Medulla oblongata (tissue), 1 donor: ENCODE measurements at regions not wholly inside any gene's neighbourhood (a gene's known extent, or its start where the extent isn't known, plus 50 kb on each side); places are given as distances from the start of the nearest gene placed in this dataset.

Experiments used
- DNase-seq: peaks from one replicate; pipeline ENCODE4 v3.0.0-alpha.2; 2015; ENCODE audit errors: extremely low spot score

DNA sequence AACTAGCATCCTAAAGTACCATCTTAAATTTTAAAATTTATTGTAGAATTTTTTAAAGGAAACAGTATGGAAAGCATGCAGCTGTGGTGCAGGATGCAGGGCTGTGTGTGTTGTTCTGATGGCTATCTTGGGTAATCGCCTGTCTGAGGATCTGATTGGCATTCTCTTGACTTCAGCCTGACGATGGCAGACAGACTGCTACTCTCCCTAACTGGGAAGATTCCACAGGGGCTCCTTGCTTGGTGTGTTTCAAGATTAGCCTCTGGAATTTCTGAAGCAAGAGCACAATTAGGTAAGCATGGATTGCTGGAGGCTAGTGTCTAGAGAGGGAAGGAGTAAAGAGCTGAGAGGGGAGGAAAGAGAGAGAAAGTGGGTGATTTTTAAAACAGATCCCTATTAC is 696.8 kb upstream of the LRFN5 start:
- DNase-seq = no peak

DNA sequence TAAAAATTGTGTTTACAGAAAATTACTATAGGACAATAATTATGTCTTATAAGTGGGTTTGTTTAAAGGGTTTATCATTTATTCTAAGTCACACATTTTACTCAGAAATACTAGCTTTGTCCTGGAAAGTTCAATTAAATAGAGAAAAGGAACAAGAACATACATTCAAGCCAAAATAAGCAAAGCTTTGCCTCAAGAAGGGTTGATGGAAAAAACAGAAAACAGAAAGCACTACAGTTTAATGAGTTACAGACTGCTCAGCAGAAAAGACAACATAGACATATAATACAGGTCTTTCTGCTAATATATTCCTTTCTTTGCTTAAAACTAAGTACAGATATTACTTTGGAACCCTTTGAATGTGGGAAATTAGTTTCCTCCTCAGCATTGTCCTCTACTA is 703.0 kb upstream of the LRFN5 start:
- no peak for DNase-seq

DNA sequence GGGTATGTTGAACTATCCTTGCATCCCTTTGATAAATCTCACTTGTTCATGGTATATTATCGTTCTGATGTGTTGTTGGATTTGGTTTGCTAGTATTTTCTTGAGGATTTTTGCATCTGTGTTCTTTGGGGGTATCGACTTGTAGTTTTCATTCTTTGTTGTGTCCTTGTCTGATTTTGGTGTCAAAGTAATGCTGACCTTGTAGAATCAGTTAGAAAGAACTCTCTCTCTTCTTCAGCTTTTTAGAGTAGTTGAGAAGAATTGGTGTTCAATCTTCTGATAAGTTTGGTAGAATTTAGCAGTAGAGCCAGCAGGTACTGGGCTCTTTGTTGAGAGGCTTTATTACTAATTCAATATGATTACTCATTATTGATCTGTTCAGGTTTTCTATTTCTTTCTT is 707.2 kb upstream of the LRFN5 start:
- DNase-seq = no peak

DNA sequence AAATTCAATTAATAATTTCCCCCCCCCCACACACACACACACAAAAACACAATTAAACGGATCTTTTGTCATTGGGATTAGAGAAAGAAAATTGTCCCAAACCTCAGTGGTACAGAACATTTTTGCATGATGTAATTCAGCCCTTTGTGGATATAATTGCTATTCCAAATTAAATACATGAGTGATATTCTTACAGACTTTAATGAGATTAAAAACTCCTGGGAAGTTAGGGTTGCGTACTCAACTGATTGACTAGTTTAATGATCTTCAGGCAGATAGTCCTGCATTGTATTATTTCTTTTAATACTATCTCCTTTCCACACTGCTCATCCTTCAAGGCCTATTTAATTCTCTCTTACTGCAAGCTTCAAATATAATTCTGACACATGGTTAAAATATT is 711.8 kb upstream of the LRFN5 start:
- DNase-seq = no peak

DNA sequence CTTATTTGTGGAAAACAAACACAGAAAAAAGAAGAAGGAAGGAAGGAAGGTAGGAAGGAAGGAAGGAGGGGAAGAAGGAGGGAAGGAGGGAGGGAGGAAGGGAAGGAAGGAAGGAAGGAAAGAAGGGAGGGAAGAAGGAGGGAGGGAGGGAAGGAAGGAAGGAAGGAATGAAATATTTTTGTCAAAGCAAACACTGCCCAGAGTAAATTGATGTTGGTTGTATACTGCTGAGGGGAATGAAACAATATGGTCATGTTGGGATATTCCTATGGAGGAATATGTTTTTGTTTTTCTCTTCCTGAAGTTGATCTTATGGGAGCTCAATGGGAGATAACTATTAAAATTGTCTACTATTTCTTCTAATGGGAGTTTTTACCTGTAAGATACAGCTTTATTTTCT is 717.5 kb upstream of the LRFN5 start:
- no peak for DNase-seq

DNA sequence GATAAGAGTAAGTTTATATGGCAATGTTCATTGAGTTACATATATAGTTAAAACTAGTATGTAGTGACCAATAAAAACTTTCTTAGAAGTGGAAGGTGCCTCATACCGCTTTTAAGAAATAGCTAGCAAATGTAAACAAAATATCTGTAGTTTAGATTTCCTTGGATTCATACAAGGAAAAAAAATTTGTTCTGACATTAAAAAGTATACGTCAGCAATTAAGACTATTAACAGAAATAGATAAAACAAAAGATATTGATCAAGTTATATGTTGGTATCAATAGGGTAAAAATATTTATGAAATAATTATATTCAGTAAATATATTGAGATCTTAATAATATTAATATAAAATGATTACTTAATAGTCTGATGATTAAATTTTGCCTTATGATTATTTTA is 718.8 kb upstream of the LRFN5 start:
- DNase-seq = no peak

DNA sequence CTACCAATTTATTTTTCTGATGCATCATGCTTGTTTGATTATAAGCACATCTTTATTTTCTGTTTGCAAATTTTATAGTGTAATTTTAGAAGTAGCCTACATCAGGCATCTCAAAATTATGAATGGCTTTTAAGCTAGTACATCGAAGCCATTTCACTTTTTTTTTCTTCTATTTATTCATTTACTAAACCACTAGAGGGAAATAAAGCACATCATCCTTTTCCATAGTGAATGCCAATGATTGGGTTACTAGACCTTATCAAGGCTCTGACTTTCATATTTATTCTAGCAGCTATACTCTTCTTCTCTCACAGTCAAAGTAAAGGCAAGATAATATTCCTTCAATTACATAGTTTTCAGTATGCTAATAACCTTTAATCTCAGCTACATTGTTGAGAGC is 736.4 kb upstream of the LRFN5 start:
- no peak for DNase-seq

DNA sequence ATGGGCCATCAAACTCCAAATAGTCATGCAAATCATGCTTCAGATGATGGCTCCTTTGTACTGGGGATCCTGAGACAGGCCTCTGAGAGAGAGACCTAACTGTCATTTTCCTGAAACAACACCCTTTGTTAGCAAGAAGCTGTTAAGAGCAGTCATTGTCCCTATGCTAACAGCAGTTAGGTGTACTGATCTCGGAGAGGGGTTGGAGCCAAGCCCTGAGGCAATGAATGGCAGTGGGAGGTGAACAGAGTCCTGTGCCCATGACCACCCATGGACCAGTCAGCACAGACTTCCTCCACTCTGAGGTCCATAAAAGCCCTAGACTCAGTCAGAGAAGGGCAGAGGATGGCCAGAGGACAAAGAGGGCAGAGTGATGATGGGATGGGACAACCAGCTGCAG is 747.6 kb upstream of the LRFN5 start:
- no peak for DNase-seq

DNA sequence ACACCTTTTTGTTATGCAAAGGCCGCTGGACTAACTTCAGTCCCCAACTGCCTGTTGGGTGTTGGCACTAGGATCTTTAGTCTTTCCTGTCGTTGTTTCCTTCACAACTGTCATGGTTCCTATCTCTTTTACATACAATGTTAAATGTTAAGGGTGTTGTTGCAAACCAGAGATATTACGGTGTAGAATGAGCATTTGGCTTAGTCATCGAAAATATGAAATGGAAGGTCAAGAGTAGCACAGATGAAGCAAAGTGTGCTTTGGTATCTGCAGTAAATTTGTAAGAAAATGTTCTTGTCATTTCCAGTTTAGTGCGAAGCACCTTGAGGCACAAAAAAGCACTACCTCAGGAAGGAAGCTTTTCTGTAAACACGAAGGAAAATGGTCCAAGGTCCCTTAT is 751.3 kb upstream of the LRFN5 start:
- DNase-seq = no peak

DNA sequence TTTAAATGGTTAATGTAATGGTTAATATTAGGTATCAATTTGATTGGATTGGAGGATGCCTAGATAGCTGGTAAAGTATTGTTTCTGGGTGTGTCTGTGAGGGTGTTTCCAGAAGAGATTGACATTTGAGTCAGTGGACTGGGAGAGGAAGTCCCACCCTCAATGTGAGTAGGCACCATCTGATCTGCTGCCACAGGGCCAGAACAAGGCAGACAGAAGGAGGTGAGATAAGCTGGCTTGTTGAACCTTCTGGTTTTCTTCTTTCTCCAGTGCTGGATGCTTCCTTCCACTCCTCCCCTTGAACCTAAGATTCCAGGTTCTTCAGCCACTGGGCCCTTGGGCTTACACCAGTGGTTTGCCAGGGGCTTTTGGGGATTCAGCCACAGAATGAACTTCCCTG is 756.5 kb upstream of the LRFN5 start:
- no peak for DNase-seq

DNA sequence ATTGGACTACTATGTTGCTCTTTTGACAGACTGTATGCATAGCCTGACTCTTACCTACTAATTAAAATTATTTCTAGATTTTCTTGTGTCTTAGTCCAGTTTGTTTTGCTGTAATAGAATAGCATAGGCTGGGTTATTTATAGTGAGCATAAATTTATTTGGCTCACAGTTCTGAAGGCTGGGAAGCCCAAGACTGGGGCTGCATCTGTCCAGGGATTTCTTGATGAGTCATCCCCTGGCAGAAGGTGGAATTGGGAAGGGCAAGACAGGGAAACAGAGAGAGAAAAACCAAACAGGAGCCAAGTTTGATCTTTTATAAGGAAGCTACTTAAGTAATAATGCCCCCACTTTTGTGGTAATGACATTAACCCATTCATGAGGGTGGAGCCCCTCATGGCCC is 759.2 kb upstream of the LRFN5 start:
- DNase-seq = no peak

DNA sequence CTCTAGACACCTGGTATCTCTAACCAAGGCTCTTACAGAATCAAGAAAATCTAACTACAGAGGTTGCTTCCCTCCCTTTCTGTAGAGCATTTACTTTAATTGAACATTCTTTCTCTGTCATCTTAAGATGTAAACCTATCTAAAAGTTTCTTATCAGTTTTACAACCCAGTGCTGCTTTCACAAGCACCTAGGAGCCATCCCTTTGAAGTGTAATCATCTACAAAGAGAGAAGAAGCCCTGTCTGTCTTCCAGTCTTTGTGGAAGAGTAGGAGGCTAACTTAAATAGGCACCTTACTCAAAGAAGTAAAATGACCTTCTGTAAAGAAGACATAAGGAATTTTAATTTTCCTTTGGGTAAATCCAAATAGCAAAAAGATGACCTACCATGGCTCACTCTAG is 763.9 kb upstream of the LRFN5 start:
- no peak for DNase-seq

DNA sequence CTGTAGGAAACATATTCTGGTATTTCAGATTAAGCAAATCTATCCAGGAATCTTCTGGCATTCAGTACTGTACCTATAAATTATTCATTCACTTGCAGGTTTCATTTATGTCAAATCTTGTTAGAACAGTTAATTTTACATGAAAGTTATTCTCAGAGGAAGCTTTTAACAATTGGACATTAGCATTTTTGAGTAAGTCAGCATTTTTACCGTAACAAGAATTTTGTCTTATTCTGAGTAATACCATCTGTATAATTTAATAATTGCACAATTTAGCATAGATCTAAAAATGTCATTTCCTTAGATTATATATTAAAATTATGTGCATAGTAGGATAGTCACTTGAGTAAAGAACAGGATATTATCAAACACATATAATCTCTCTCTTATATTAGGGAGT is 764.8 kb upstream of the LRFN5 start:
- DNase-seq = no peak

DNA sequence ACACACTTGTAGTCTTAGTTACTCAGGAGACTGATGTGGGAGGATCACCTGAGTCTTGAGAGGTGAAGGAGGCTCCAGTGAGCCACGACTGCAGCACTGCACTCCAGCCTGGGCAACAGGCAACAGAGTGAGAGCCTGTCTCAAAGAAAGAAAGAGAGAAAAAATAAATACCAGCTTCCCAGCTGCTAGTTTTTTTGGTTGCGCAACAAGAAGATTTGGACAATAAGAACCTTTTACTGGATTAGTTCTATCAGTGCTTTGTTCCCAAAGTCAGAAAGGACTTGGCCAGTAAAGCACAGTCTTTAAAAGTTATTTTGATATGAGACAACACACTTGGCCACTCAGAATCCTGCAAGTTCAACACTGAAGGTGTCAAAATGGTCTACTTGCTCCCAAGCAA is 768.1 kb upstream of the LRFN5 start:
- DNase-seq = no peak

DNA sequence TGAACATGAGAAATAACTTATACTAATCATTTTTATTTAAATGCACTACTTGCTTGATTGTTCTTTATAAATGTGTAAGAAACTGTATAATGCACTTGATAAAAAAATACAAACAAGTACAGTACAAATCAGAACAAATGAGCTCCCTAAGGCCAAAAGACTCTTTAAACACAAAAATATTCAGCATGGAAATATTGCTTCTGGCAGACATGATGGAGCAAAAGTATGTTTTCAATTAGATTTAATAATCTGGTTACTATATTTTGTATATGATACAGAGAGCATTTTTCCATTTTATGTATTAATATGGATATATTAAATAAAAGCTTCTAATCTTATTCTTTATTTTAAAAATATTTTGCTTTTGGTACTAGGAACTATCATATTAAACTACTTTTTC is 800.2 kb upstream of the LRFN5 start:
- no peak for DNase-seq

DNA sequence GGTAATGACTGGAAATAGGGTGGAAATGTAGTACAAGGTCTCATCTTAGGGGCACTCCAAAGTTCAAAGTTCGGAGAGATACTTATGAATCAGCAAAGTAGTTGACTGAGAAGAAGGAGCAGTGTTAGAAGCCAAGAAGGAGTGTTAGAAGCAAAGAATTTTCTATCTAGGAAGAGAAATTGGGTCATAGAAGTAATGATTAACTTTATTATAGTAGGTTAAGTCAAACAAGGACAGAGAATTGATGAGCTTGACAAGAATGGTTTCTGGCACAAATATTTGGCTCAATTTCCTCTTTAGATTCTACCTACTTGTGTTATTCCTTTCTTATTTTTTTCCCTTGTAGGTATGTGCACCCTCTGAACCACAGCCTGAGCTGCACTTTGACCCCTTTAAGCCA is 810.5 kb upstream of the LRFN5 start:
- DNase-seq = no peak

DNA sequence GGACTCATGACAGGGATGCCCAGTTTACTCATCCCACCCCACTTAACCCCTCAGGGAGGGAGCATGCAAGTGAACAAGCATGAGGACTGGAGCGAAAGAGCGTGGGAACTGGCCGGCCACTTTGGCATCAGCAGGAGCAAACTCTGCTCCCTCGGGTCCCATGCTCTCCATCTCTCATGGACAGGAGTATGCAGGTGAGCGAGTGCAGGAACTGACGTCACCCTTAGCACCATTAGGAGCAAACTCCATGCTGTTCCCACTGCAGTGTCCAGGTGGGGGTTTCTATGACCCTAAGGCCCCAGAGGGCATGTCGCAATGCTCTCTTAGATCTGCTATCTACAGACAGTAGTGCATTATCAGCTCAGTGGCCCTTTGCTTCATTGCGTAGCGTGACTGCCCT is 821.8 kb upstream of the LRFN5 start:
- DNase-seq = no peak

DNA sequence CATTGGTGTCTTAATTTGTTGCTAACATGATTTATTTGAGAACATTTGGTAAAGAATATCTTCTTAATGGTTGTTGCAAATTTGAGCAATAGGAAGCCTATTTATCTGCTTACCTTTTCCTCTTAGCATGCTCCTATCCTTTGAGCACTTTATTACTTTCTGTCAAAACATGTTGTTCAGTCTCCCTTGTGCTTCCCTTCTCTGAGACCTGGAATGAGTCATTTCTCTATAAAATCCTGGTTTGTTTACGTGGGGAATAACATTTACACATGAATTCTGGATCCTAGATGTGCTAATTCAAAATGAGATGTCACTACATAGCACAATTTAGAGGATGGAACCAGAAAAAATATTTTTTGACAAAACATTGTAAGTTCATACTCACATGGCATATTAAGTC is 844.0 kb upstream of the LRFN5 start:
- DNase-seq = no peak

DNA sequence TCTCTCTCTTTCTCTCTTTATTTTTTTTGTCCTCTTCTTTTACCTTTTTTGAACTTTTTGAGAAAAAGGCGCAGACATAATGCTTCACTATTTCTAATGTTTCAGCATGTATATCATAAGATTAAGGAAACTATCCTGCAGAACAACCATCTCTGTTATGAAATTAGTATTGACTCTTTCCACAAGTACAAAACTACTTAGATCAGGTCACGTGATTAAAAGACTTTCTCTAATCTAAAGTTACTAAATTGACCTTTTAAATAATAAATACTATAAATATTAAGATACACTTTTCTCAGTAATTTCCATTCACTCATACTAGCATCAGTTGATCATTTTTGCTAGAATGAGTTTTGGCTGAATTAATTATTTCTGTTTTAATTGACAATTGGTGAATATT is 844.5 kb upstream of the LRFN5 start:
- no peak for DNase-seq

DNA sequence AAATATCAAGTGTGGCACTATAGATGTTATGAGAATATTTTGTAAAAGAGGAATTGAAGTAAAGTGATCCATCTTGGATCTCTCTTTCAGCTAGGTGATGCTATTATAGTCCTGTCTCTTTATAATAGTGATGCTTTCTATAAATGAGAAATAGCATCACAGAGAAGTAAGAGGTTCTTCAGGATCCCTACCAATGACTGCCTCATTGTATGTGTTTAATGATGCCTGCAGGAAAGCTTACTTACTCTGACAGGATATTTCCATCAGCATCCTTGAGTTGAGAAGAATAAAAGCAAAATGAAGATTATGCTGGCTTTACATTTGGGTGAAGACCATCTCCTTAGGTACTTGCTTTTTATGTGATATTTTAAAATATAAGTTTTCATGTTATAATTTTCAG is 846.0 kb upstream of the LRFN5 start:
- DNase-seq = no peak

DNA sequence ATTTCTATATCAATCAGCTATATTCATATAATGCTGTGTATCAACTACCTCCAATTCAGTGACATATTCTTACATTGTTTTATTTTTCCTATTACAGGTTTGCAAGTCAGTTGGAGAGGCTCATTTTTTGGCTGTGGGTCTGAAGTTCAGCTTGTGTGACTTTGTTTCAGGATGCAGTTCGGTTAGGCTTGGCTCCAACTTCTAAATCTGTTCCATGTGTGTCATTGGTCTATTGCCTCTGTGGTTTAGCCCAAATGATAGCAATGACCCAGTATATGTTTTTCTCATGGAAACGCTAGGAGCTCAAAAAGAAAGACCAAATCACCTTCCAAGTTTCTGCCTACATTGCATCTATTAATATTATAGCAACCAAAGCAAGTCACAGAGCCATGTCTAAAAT is 848.6 kb upstream of the LRFN5 start:
- DNase-seq = no peak

DNA sequence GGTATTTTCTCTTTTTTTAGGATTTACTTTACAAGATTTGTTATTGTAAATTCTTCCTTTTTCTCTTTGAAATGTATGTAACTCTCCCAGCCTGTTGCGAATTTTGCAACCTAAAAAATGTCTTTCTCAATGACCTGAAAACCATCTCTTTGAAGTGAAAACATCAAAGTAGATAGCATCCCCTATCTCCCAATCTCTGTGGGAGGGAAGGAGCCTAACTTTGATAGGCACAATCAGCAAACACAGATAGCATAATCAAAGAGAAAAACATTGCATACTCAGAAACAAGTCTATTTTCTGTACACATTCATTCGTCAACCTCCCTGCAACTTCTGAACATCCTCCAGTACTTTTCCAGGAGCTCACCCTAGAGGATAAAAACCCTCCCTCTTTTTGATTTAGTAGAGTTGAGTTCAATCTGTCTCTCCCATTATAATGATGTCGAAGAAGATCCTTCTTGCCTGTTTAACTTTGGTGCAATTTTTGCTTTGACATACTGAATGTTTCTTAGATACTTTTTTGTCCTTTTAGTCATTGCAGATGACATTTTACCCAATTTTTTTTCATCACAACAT is 849.2 kb upstream of the LRFN5 start:
- no peak for DNase-seq

DNA sequence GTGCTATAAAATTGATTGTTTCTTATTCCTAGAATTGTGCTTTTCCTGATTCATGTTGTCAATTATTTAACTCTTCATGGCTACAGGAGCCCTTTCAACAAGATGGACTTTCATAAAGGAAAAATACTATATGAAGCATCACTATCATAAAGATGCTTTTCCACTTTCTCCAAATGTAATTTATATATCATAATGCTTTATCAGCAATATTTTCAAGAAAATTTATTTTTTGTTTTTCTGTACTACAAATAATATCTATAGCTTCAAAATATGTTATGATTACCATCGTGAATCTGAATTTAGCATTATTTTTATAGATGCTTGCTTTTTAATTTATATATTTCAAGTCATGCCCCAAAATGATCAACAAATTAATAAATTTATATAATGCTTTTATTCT is 873.5 kb upstream of the LRFN5 start:
- DNase-seq = no peak

DNA sequence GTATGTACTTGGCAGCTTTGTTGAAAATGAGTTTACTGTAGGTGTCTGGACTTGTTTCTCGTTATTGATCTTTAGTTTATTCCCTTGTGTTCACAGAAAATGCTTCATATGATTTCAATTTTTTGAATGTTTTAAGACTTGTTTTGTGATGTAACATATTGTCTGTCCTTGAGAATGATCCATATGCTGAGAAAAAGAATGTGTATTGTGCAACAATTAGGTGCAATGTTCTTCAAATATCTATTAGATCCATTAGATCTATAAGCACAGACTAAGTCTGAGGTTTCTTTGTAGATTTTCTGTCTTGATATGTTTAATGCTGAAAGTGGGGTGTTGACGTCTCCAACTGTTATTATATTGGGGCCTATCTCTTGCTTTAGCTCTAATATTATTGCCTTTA is 879.6 kb upstream of the LRFN5 start:
- no peak for DNase-seq

DNA sequence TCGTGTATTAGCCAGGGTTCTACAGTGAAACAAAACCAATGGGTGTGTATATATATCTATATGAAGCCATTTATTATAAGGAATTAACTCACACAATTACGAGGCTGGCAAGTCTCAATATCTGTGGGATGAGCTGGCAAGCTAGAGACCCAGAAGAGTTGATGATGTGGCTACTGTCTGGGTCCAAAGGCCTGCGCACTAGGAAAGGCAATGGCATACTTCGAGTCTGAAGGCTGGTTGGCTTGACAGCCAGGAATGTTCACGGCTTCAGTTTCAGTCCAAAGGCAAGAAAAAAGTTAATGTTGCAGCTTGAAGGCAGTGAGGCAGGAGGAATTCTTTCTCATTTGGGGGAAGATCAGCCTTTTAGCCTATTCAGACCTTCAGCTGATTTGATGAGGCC is 893.3 kb upstream of the LRFN5 start:
- DNase-seq = peak; percentile 2
